HG02938 (cell line): ENCODE measurements at regions not wholly inside any gene's neighbourhood (a gene's known extent, or its start where the extent isn't known, plus 50 kb on each side); places are given as distances from the start of the nearest gene placed in this dataset.

Source experiments
- ATAC-seq: cut with Tn5 transposase; IDR thresholded peaks from one replicate; pipeline ENCODE4 v1.9.1; 2021; ENCODE audit warnings: mild to moderate bottlenecking, moderate library complexity; ENCODE audit not compliant: unreplicated experiment

GRCh38 chr3:42013691-42014457, 52.0 kb upstream of the ULK4 start:
- ATAC-seq = no peak

- ATAC-seq = peak; percentile 84
Observed at GRCh38 chr3:42012935-42013690, 51.2 kb upstream of the ULK4 start.

- ATAC-seq = peak; percentile 35
Observed at GRCh38 chr3:42012383-42012934, 50.6 kb upstream of the ULK4 start.
